ENCODE measurements at regions not wholly inside any gene's neighbourhood (a gene's known extent, or its start where the extent isn't known, plus 50 kb on each side); places are given as distances from the start of the nearest gene placed in this dataset.

GRCh38 chrX:23271026-23271425 lies 63.6 kb upstream of the PTCHD1 start (continued):
- TF ChIP-seq ETS1 (IDR thresholded peaks at IDR 0.05): no peak
- TF ChIP-seq POLR2AphosphoS5 (IDR thresholded peaks at IDR 0.05; ENCODE audit: low read depth): no peak
- TF ChIP-seq JUNB (IDR thresholded peaks at IDR 0.05; ENCODE audit: unreplicated experiment): no peak

DNA sequence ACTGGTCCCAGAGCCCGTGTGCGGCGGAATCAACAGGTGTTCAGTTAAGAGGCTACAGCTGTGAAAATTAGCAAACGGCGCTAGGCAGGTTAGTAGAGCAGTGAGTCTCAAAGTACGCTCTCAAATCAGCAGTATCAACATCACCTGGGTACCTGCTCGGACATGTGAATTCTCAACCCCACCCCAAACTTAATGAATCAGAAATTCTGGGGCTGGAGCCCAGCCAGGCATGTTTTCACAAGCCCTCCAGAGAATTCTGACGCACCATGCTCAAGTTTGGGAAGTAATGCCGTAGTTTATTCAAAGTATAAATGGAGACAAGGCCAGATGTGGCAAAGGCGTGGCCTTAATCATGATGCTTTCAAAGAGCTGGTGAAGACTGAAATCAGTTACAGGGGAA lies 58.2 kb upstream of the PTCHD1 start:
- H3K27ac Mint-ChIP-seq: no peak overlapping the region

More for the DNA sequence above, 58.2 kb upstream of the PTCHD1 start:
- H3K36me3 ChIP-seq (ENCODE audit: insufficient read depth): no peaks in the 10 kb centered on the region
- no peaks in the 10 kb centered on the region for H3K36me3 Mint-ChIP-seq (ENCODE audit: low read depth)
- no peak for DNase-seq (ENCODE audit: low spot score)
- no peaks in the 10 kb centered on the region for H3F3A ChIP-seq (replicated peaks; ENCODE audit: low read depth)
- H3K4me1 ChIP-seq (ENCODE audit: insufficient read depth): no peaks in the 10 kb centered on the region; the same call in 1 of the 2 replicates
- no peaks in the 10 kb centered on the region for H3K79me2 ChIP-seq (replicated peaks; ENCODE audit: insufficient read depth)
- H3K27me3 ChIP-seq (ENCODE audit: insufficient read depth): no peaks in the 10 kb centered on the region
- no peaks in the 10 kb centered on the region for H3K4me1 Mint-ChIP-seq
- H2AFZ ChIP-seq: no peak overlapping the region
- no peak for ATAC-seq
- no peak overlapping the region for H3K4me2 ChIP-seq
- no peak overlapping the region for H3K4me3 Mint-ChIP-seq
- H4K20me1 ChIP-seq (replicated peaks; ENCODE audit: insufficient read depth): no peaks in the 10 kb centered on the region
- peaks cover 8% of the 10 kb centered on the region for H3K27me3 Mint-ChIP-seq (ENCODE audit: insufficient read depth, low read depth, poor library complexity)
- TF ChIP-seq EZH2 (IDR thresholded peaks at IDR 0.05; ENCODE audit: low read depth, unreplicated experiment): no peak
- TF ChIP-seq EZH2phosphoT487 (IDR thresholded peaks at IDR 0.05; ENCODE audit: unreplicated experiment): no peak
- TF ChIP-seq JUNB (IDR thresholded peaks at IDR 0.05; ENCODE audit: unreplicated experiment): no peak
- TF ChIP-seq ETS1 (IDR thresholded peaks at IDR 0.05): no peak
- no peak for TF ChIP-seq ZNF331 (CRISPR knock-in tag; IDR thresholded peaks at IDR 0.05; ENCODE audit: low read depth)
- TF ChIP-seq POLR2AphosphoS5 (IDR thresholded peaks at IDR 0.05; ENCODE audit: low read depth): no peak
- no peak for TF ChIP-seq CREB1 (CRISPR knock-in tag; IDR thresholded peaks at IDR 0.05; ENCODE audit: low read depth)
- TF ChIP-seq STAT1 (IDR thresholded peaks at IDR 0.05; ENCODE audit: unreplicated experiment): no peak
- TF ChIP-seq ZNF462 (CRISPR knock-in tag; IDR thresholded peaks at IDR 0.05): no peak
- no peaks in the 10 kb centered on the region for H3K9me3 Mint-ChIP-seq
- H3K27ac ChIP-seq (ENCODE audit: low read depth): no peak overlapping the region
- no peaks in the 10 kb centered on the region for H3K9me2 ChIP-seq (ENCODE audit: insufficient read depth)
- H3K4me3 ChIP-seq: no peak overlapping the region

Measured in GM23338 (cell line).